Bronchial epithelial cell (primary cell): ENCODE measurements at regions not wholly inside any gene's neighbourhood (a gene's known extent, or its start where the extent isn't known, plus 50 kb on each side); places are given as distances from the start of the nearest gene placed in this dataset.

Source experiments
- DNase-seq: peaks from one replicate; pipeline ENCODE4 v3.0.0-alpha.2; 2010; ENCODE audit warnings: low read depth
- FAIRE-seq: peaks from 2 replicates; lab custom pipeline; 2011; peaks lifted over from hg19 to GRCh38; lab: Jason Lieb, UNC
- H3K27me3 ChIP-seq: 2 replicates; pipeline ENCODE4 v1.5.1; 2011; ENCODE audit warnings: low read length; ENCODE audit not compliant: control insufficient read depth, insufficient read depth
- H3K36me3 ChIP-seq: 2 replicates; pipeline ENCODE4 v1.5.1; 2011; ENCODE audit warnings: low read length; ENCODE audit not compliant: control insufficient read depth, insufficient read depth
- H3K4me3 ChIP-seq: 2 replicates; pipeline ENCODE4 v1.5.1; 2011; ENCODE audit warnings: mild to moderate bottlenecking, low read depth, low read length, control low read depth
- TF ChIP-seq, protein P1 (sequence below): IDR thresholded peaks from 2 replicates; pipeline ENCODE4 v1.5.1; 2011; ENCODE audit warnings: mild to moderate bottlenecking, moderate library complexity, low read length, control low read depth, inconsistent platforms; ENCODE audit not compliant: insufficient read depth, severe bottlenecking

DNA sequence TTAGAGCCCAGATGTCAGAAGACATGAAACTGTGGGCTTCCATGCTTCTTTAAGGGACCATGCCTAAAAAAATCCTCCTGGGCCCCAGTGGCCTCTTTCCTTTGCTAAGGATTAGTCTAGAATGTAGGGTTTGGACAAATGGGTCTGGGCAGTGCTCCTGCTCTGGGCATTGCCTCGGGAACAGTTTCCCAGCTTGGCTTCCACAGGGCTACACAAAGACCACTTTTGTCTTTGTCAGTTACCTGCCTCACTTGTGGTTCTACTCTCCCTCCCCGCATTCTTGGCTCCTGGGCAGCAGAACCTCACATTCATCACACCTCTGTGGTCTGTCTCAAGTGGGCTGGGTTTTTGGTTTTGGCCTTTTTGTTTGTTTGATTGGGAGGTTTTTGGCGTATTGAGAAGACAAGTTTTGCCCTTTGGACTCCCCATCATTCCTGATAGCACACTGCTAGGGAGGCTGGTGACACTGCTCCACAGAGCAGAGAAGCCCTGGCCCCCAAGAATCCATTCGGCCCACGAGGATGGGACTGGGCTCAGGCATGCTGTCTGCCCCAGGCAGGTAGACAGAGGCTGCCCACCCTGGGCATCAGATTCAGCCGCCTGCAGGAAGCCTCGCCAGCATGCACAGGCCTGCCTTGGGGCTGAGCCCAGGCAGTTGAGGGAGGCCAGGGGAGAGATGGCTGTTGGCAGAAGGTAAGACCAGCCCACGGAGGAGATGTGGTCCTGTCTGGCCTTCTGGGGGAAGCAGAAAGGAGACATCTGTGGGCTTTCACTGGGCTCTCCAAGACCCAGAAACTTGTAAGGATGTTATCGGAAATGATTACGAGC lies 343.7 kb downstream of the WDR11 start:
- no peak for FAIRE-seq
- Histone ChIP-seq H3K27me3 (peaks cover 1% of the 10 kb centered on the region), H3K4me3 (no peak overlapping the region), H3K36me3 (no peaks in the 10 kb centered on the region)
- peak; percentile 5 for DNase-seq
- TF ChIP-seq, protein P1, sequence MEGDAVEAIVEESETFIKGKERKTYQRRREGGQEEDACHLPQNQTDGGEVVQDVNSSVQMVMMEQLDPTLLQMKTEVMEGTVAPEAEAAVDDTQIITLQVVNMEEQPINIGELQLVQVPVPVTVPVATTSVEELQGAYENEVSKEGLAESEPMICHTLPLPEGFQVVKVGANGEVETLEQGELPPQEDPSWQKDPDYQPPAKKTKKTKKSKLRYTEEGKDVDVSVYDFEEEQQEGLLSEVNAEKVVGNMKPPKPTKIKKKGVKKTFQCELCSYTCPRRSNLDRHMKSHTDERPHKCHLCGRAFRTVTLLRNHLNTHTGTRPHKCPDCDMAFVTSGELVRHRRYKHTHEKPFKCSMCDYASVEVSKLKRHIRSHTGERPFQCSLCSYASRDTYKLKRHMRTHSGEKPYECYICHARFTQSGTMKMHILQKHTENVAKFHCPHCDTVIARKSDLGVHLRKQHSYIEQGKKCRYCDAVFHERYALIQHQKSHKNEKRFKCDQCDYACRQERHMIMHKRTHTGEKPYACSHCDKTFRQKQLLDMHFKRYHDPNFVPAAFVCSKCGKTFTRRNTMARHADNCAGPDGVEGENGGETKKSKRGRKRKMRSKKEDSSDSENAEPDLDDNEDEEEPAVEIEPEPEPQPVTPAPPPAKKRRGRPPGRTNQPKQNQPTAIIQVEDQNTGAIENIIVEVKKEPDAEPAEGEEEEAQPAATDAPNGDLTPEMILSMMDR = no peak

DNA sequence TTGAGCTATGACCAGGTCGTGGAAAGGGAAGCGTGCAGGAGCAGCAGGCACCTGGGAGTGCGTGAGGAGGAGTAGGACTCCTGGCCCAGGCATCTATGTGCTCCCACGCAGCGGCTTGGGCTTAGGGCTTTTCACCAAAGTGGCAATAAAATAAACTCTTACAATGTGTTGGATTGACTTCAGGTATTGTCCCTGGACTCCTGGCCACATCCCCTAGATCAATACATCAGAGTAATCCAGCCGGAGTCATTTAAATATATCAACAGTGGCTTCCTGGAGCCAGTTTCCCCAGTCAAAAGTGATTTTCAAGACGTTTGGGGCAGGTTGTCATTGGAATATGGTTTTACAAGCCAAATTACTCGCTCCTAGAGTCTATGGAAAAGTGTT lies 344.4 kb downstream of the WDR11 start:
- Histone ChIP-seq H3K36me3 (no peaks in the 10 kb centered on the region), H3K27me3 (peaks cover 3% of the 10 kb centered on the region), H3K4me3 (no peak overlapping the region)
- FAIRE-seq (no peak), DNase-seq (no peak)
- TF ChIP-seq, protein P1 = no peak

DNA sequence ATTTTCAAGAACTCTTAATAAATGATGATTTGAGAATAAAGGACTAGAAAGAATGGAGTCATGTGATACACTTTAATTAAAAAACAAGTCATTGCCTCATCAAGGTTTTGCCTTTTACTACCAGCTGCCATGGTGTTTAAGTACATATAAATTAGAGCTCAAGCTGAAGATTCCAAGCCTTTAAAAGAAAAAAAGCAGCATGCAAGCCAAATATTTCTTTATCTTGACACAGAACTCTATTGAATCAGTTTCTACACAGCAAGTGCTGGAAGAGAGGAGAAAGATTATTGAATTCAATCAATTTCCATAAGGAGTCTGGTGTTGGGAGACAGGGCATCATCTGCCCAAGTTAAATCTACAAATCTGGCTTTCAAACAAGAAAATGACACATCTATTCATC lies 347.9 kb downstream of the WDR11 start:
- Histone ChIP-seq H3K4me3 (no peak overlapping the region), H3K27me3 (peaks cover 3% of the 10 kb centered on the region), H3K36me3 (no peaks in the 10 kb centered on the region)
- TF ChIP-seq, protein P1 = no peak
- DNase-seq (no peak), FAIRE-seq (no peak)

DNA sequence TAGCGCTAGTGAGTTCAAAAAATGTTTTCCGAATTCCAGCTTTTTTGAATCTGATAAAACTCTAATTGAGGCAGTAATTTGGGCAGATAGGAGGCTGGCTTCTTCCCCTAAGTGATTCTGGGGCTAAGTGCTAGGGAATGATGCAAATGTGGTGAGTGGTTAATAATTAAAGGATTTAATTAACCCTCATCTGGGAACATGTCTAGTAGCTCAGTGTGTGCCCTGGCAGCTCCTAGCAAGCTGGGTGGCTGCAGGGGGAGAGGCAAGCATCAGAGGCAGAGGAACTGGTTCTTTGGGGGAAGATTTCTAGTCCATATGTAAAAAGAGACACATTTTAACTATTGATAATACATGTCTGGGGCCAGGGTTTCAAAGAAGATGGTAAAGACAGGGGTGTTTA lies 354.5 kb downstream of the WDR11 start:
- peaks cover 4% of the 10 kb centered on the region for H3K27me3 ChIP-seq
- DNase-seq (no peak), FAIRE-seq (no peak)
- H3K36me3 ChIP-seq = no peaks in the 10 kb centered on the region
- TF ChIP-seq, protein P1 = no peak
- H3K4me3 ChIP-seq = no peak overlapping the region

DNA sequence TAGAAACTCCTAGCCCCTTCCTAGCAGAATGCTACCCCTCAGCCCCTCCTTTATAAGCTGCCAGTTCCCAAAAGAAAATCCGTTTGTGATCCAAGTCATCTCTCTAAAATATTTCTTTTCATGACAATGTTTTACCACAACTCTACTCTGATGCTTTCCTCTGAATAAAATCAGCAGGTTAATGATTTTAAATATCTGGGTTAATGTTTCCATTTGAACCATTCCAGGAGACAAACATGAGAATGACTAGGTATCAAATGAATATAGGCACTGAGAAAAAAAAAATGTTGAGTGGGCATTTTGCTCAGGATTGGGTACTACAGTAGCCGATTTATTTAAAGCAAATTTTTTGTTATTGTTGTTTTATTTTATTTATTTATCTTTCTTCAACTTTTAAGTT lies 360.3 kb downstream of the WDR11 start:
- DNase-seq = no peak

More for the DNA sequence above, 360.3 kb downstream of the WDR11 start:
- Histone ChIP-seq H3K4me3 (no peak overlapping the region), H3K27me3 (peaks cover 5% of the 10 kb centered on the region), H3K36me3 (no peaks in the 10 kb centered on the region)
- no peak for FAIRE-seq
- TF ChIP-seq, protein P1 = no peak
